Keratinocyte (primary cell): ENCODE measurements at regions not wholly inside any gene's neighbourhood (a gene's known extent, or its start where the extent isn't known, plus 50 kb on each side); places are given as distances from the start of the nearest gene placed in this dataset.

ENCODE experiments used
- DNase-seq: peaks from one replicate; pipeline ENCODE4 v3.0.0-alpha.2; 2011; ENCODE audit warnings: low read depth, missing footprints, low spot score
- FAIRE-seq: peaks from 2 replicates; lab custom pipeline; 2011; peaks lifted over from hg19 to GRCh38; lab: Jason Lieb, UNC
- H2AFZ ChIP-seq: 2 replicates; pipeline ENCODE4 v1.6.0; 2012; ENCODE audit warnings: low read length, control low read depth, inconsistent platforms; ENCODE audit not compliant: control insufficient read depth
- H3K27ac ChIP-seq: 2 replicates; pipeline ENCODE4 v1.5.1; 2011; ENCODE audit warnings: low read length; ENCODE audit not compliant: control insufficient read depth, insufficient read depth
- H3K27me3 ChIP-seq: 3 replicates; pipeline ENCODE4 v1.6.0; 2011; ENCODE audit warnings: low read length; ENCODE audit not compliant: control insufficient read depth, insufficient read depth; ENCODE audit errors: extremely low read depth
- H3K36me3 ChIP-seq, 2 experiments: 2 replicates in 1 of 2; 3 replicates in 1 of 2; pipeline ENCODE4 v1.5.1; 2011; ENCODE audit warnings: low read length in 2 of 2, mild to moderate bottlenecking in 1 of 2; ENCODE audit not compliant: control insufficient read depth in 2 of 2, insufficient read depth in 2 of 2; ENCODE audit errors: extremely low read depth in 1 of 2
- H3K4me1 ChIP-seq: 3 replicates; pipeline ENCODE4 v1.5.1; 2011; ENCODE audit warnings: low read length; ENCODE audit not compliant: control insufficient read depth, insufficient read depth; ENCODE audit errors: extremely low read depth
- H3K4me2 ChIP-seq: 3 replicates; pipeline ENCODE4 v1.6.0; 2011; ENCODE audit warnings: low read depth, low read length; ENCODE audit not compliant: control insufficient read depth, insufficient read depth; ENCODE audit errors: extremely low read depth
- H3K4me3 ChIP-seq, 3 experiments: fragments of 200-600 bp in 1 of 3; sonication (generic) in 1 of 3; 2 replicates in 2 of 3; 3 replicates in 1 of 3; pipeline ENCODE4 v1.5.1; 2011 to 2016; ENCODE audit warnings: low read length in 3 of 3, mild to moderate bottlenecking in 3 of 3, control low read depth in 2 of 3, inconsistent platforms in 1 of 3, low read depth in 1 of 3, mixed read lengths in 1 of 3, mixed run types in 1 of 3, moderate library complexity in 1 of 3; ENCODE audit not compliant: control insufficient read depth in 2 of 3, insufficient read depth in 2 of 3; ENCODE audit errors: extremely low read depth in 1 of 3
- H3K79me2 ChIP-seq: 2 replicates; pipeline ENCODE4 v1.6.0; 2012; ENCODE audit warnings: low read length; ENCODE audit not compliant: control insufficient read depth, insufficient read depth
- H3K9ac ChIP-seq: 3 replicates; pipeline ENCODE4 v1.6.0; 2011; ENCODE audit warnings: low read length; ENCODE audit not compliant: control insufficient read depth, insufficient read depth; ENCODE audit errors: extremely low read depth
- H3K9me1 ChIP-seq: 3 replicates; pipeline ENCODE4 v1.6.0; 2011; ENCODE audit warnings: low read length; ENCODE audit not compliant: control insufficient read depth, insufficient read depth; ENCODE audit errors: extremely low read depth
- H3K9me3 ChIP-seq: 2 replicates; pipeline ENCODE4 v1.5.1; 2012; ENCODE audit warnings: low read depth, low read length; ENCODE audit not compliant: control insufficient read depth
- H4K20me1 ChIP-seq: 3 replicates; pipeline ENCODE4 v1.6.0; 2011; ENCODE audit warnings: low read length; ENCODE audit not compliant: control insufficient read depth, insufficient read depth; ENCODE audit errors: extremely low read depth
- EZH2 ChIP-seq: IDR thresholded peaks from one replicate; pipeline ENCODE4 v1.6.1; 2012; ENCODE audit warnings: inconsistent platforms, mild to moderate bottlenecking, low read length, moderate library complexity
- dilution Hi-C: fragments of 300-500 bp; cut with MboI; formaldehyde crosslinking; loops from one replicate; pipeline ENCODE4 v1.7.0; 2020; ENCODE audit warnings: low sequenced_read_pairs; ENCODE audit not compliant: extremely low pct_ligation_motif_present
- TF ChIP-seq, protein P1 (sequence below), 3 experiments: IDR thresholded peaks in 1 of 3; conservative IDR thresholded peaks in 1 of 3; optimal IDR thresholded peaks in 1 of 3; 2 replicates in 2 of 3; 3 replicates in 1 of 3; pipeline versions ENCODE3 to v1.5.1; 2011; ENCODE audit warnings: low read length in 3 of 3, mild to moderate bottlenecking in 3 of 3, moderate library complexity in 2 of 3, control low read depth in 1 of 3, inconsistent platforms in 1 of 3; ENCODE audit not compliant: insufficient read depth in 2 of 3; ENCODE audit errors: extremely low read depth in 1 of 3

DNA sequence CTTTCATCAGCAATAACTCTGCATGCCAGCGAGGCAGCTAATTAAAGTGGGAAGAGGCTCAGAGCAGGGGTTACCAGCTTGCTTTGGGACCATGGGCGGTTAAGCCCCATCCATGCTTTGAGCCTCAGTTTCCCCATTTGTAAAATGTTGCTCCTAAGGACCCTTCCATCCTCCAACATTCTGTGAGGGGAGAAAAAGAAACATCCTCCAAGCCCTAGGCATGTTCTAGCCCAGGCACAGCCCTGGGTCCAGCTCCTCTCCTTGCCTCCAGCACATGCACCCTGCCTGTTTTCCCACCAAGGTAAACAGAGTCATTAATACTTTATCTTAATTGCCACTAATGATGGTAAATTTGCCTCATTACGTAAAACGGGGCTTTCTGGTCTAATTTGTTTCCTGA is 113.3 kb upstream of the MYCN start:
- no peaks in the 10 kb centered on the region for H3K9me3 ChIP-seq
- dilution Hi-C loops = no loop called here
- no peak overlapping the region for H3K27ac ChIP-seq
- H4K20me1 ChIP-seq = no peaks in the 10 kb centered on the region
- no peaks in the 10 kb centered on the region for H3K27me3 ChIP-seq
- no peak overlapping the region for H3K4me2 ChIP-seq
- no peak overlapping the region for H3K4me3 ChIP-seq
- H3K79me2 ChIP-seq = no peaks in the 10 kb centered on the region
- H2AFZ ChIP-seq = no peak overlapping the region
- no peaks in the 10 kb centered on the region for H3K9me1 ChIP-seq
- peaks cover 8% of the 10 kb centered on the region for H3K4me1 ChIP-seq
- no peak overlapping the region for H3K9ac ChIP-seq
- FAIRE-seq (no peak), DNase-seq (no peak)
- H3K36me3 ChIP-seq = no peaks in the 10 kb centered on the region
- TF ChIP-seq, protein P1, sequence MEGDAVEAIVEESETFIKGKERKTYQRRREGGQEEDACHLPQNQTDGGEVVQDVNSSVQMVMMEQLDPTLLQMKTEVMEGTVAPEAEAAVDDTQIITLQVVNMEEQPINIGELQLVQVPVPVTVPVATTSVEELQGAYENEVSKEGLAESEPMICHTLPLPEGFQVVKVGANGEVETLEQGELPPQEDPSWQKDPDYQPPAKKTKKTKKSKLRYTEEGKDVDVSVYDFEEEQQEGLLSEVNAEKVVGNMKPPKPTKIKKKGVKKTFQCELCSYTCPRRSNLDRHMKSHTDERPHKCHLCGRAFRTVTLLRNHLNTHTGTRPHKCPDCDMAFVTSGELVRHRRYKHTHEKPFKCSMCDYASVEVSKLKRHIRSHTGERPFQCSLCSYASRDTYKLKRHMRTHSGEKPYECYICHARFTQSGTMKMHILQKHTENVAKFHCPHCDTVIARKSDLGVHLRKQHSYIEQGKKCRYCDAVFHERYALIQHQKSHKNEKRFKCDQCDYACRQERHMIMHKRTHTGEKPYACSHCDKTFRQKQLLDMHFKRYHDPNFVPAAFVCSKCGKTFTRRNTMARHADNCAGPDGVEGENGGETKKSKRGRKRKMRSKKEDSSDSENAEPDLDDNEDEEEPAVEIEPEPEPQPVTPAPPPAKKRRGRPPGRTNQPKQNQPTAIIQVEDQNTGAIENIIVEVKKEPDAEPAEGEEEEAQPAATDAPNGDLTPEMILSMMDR (optimal IDR thresholded peaks at IDR 0.05 in 1 of 3, IDR thresholded peaks at IDR 0.05 in 1 of 3, conservative IDR thresholded peaks at IDR 0.05 in 1 of 3; ENCODE audit: extremely low read depth in 1 of 3, insufficient read depth in 2 of 3, low read length in 3 of 3) = no peak
- TF ChIP-seq EZH2 = no peak

DNA sequence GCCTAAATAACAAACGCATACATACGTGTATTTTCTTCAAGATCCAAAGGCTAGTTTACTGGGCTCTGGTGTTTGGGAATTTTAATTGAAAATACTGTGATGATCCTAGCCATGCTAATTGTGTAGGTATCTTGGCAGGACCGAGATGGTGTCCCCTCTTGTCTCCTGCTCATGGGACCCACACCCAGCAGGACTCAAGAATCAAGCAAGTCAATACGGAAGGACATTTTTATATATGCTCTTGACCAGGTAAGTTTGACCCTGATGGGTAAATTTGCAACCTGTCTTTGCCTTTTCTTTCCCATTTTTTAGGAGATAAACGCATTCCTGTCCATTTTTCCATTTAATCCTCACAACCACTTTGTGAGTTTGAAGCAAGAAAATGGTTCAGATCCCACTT is 111.8 kb upstream of the MYCN start:
- no peak for FAIRE-seq
- DNase-seq = no peak
- H4K20me1 ChIP-seq = no peaks in the 10 kb centered on the region
- peaks cover 8% of the 10 kb centered on the region for H3K4me1 ChIP-seq
- no peak overlapping the region for H3K27ac ChIP-seq
- H3K79me2 ChIP-seq = no peaks in the 10 kb centered on the region
- no peak overlapping the region for H3K4me3 ChIP-seq
- dilution Hi-C loops = no loop called here
- no peak overlapping the region for H2AFZ ChIP-seq
- no peaks in the 10 kb centered on the region for H3K9me1 ChIP-seq
- H3K9ac ChIP-seq = no peak overlapping the region
- no peak for TF ChIP-seq EZH2
- TF ChIP-seq, protein P1 (optimal IDR thresholded peaks at IDR 0.05 in 1 of 3, IDR thresholded peaks at IDR 0.05 in 1 of 3, conservative IDR thresholded peaks at IDR 0.05 in 1 of 3; ENCODE audit: extremely low read depth in 1 of 3, insufficient read depth in 2 of 3, low read length in 3 of 3) = no peak
- H3K27me3 ChIP-seq = no peaks in the 10 kb centered on the region
- H3K4me2 ChIP-seq = no peak overlapping the region
- H3K36me3 ChIP-seq = no peaks in the 10 kb centered on the region
- H3K9me3 ChIP-seq = no peaks in the 10 kb centered on the region
